ENCODE measurements at regions not wholly inside any gene's neighbourhood (a gene's known extent, or its start where the extent isn't known, plus 50 kb on each side); places are given as distances from the start of the nearest gene placed in this dataset.
"Not testable (repeated sequence)": the region's sequence is repeated elsewhere in the genome, so short reads cannot be mapped to it uniquely, and the experiment has no call there.

GRCh38 chr5:158496624-158497023 lies 603.1 kb downstream of the EBF1 start:
- H3K4me3 ChIP-seq (ENCODE audit: low read length): no peak overlapping the region
- Mint-ChIP-seq H3K9me3 (no peaks in the 10 kb centered on the region), H3K4me1 (ENCODE audit: low read depth) (no peaks in the 10 kb centered on the region), H3K27ac (no peak overlapping the region), H3K4me3 (no peak overlapping the region), H3K27me3 (no peaks in the 10 kb centered on the region), H3K36me3 (ENCODE audit: low read depth) (no peaks in the 10 kb centered on the region)
- H3K9me3 ChIP-seq (ENCODE audit: control insufficient read depth in 1 of 2, insufficient read depth in 1 of 2, low read length in 2 of 2): no peaks in the 10 kb centered on the region
- H3K4me1 ChIP-seq (ENCODE audit: insufficient read depth, low read length): no peaks in the 10 kb centered on the region
- POLR2A ChIA-PET: no interaction called here
- no peak for TF ChIP-seq CTCF (IDR thresholded peaks at IDR 0.05)
- ATAC-seq (ENCODE audit: poor library complexity) (no peak), DNase-seq (no peak)
- H3K27ac ChIP-seq (ENCODE audit: low read depth in 1 of 2, low read length in 2 of 2): no peak overlapping the region
- no peaks in the 10 kb centered on the region for H3K27me3 ChIP-seq (ENCODE audit: control insufficient read depth in 1 of 2, insufficient read depth in 2 of 2, low read length in 2 of 2)
- H3K36me3 ChIP-seq (ENCODE audit: insufficient read depth, low read length): no peaks in the 10 kb centered on the region
- CTCF ChIA-PET: no interaction called here
- intact Hi-C loops (cut with DNase I, micrococcal nuclease): no loop called here

GRCh38 chr5:158494541-158494940 lies 605.2 kb downstream of the EBF1 start:
- Histone ChIP-seq H3K27ac (ENCODE audit: low read depth in 1 of 2, low read length in 2 of 2) (no peak overlapping the region), H3K36me3 (ENCODE audit: insufficient read depth, low read length) (no peaks in the 10 kb centered on the region), H3K4me3 (ENCODE audit: low read length) (no peak overlapping the region), H3K9me3 (ENCODE audit: control insufficient read depth in 1 of 2, insufficient read depth in 1 of 2, low read length in 2 of 2) (no peaks in the 10 kb centered on the region), H3K27me3 (ENCODE audit: control insufficient read depth in 1 of 2, insufficient read depth in 2 of 2, low read length in 2 of 2) (no peaks in the 10 kb centered on the region), H3K4me1 (ENCODE audit: insufficient read depth, low read length) (no peaks in the 10 kb centered on the region)
- H3K36me3 Mint-ChIP-seq (ENCODE audit: low read depth): no peaks in the 10 kb centered on the region
- H3K4me3 Mint-ChIP-seq: no peak overlapping the region
- H3K27ac Mint-ChIP-seq: no peak overlapping the region
- H3K27me3 Mint-ChIP-seq: no peaks in the 10 kb centered on the region
- DNase-seq (no peak), ATAC-seq (ENCODE audit: poor library complexity) (no peak)
- POLR2A ChIA-PET: no interaction called here
- CTCF ChIA-PET: no interaction called here
- H3K4me1 Mint-ChIP-seq (ENCODE audit: low read depth): no peaks in the 10 kb centered on the region
- TF ChIP-seq CTCF (IDR thresholded peaks at IDR 0.05): no peak
- no peaks in the 10 kb centered on the region for H3K9me3 Mint-ChIP-seq
- intact Hi-C loops (cut with DNase I, micrococcal nuclease): no loop called here

GRCh38 chr5:158494044-158494443 lies 605.7 kb downstream of the EBF1 start:
- H3K4me3 Mint-ChIP-seq; H3K36me3 ChIP-seq (ENCODE audit: insufficient read depth, low read length); H3K27me3 Mint-ChIP-seq; ATAC-seq (ENCODE audit: poor library complexity); H3K27ac Mint-ChIP-seq; POLR2A ChIA-PET; H3K4me1 Mint-ChIP-seq (ENCODE audit: low read depth); H3K36me3 Mint-ChIP-seq (ENCODE audit: low read depth); H3K9me3 Mint-ChIP-seq; H3K4me3 ChIP-seq (ENCODE audit: low read length); CTCF ChIA-PET; DNase-seq; H3K4me1 ChIP-seq (ENCODE audit: insufficient read depth, low read length); H3K27me3 ChIP-seq (ENCODE audit: control insufficient read depth in 1 of 2, insufficient read depth in 2 of 2, low read length in 2 of 2); H3K27ac ChIP-seq (ENCODE audit: low read depth in 1 of 2, low read length in 2 of 2); H3K9me3 ChIP-seq (ENCODE audit: control insufficient read depth in 1 of 2, insufficient read depth in 1 of 2, low read length in 2 of 2); intact Hi-C loops (cut with DNase I, micrococcal nuclease): not testable (repeated sequence)

- H3K4me3 Mint-ChIP-seq: no peak overlapping the region
- H3K36me3 Mint-ChIP-seq (ENCODE audit: low read depth): no peaks in the 10 kb centered on the region
- no peaks in the 10 kb centered on the region for H3K4me1 Mint-ChIP-seq (ENCODE audit: low read depth)
- ATAC-seq (ENCODE audit: poor library complexity) (no peak), DNase-seq (no peak)
- no peaks in the 10 kb centered on the region for H3K27me3 ChIP-seq (ENCODE audit: control insufficient read depth in 1 of 2, insufficient read depth in 2 of 2, low read length in 2 of 2)
- H3K36me3 ChIP-seq (ENCODE audit: insufficient read depth, low read length): no peaks in the 10 kb centered on the region
- H3K27me3 Mint-ChIP-seq: no peaks in the 10 kb centered on the region
- ChIA-PET POLR2A (no interaction called here), CTCF (no interaction called here)
- no peak for TF ChIP-seq CTCF (IDR thresholded peaks at IDR 0.05)
- H3K27ac ChIP-seq (ENCODE audit: low read depth in 1 of 2, low read length in 2 of 2): no peak overlapping the region
- no peak overlapping the region for H3K27ac Mint-ChIP-seq
- H3K4me1 ChIP-seq (ENCODE audit: insufficient read depth, low read length): no peaks in the 10 kb centered on the region
- intact Hi-C loops (cut with DNase I, micrococcal nuclease): no loop called here
- H3K9me3 ChIP-seq (ENCODE audit: control insufficient read depth in 1 of 2, insufficient read depth in 1 of 2, low read length in 2 of 2): no peaks in the 10 kb centered on the region
- no peaks in the 10 kb centered on the region for H3K9me3 Mint-ChIP-seq
- no peak overlapping the region for H3K4me3 ChIP-seq (ENCODE audit: low read length)
Observed at GRCh38 chr5:158492841-158493242, 606.9 kb downstream of the EBF1 start.

All from CD4-positive, alpha-beta T cell (primary cell).